Cardiac muscle cell (in vitro differentiated cells and primary cell): ENCODE measurements at regions not wholly inside any gene's neighbourhood (a gene's known extent, or its start where the extent isn't known, plus 50 kb on each side); places are given as distances from the start of the nearest gene placed in this dataset.

Experiments
- DNase-seq, 2 donors: peaks; one replicate each; pipeline versions ENCODE4 v3.0.0 to v3.0.0-alpha.2; 2010 to 2017; ENCODE audit warnings: low read depth in 1 of 2, low spot score in 1 of 2
- H3K27ac ChIP-seq: fragments of 200-600 bp; sonication (generic); 2 replicates; pipeline ENCODE4 v1.5.1; 2016
- H3K27me3 ChIP-seq: fragments of 200-600 bp; sonication (generic); 2 replicates; pipeline ENCODE4 v1.6.0; 2016; ENCODE audit warnings: control low read depth
- H3K36me3 ChIP-seq: fragments of 200-600 bp; sonication (generic); 2 replicates; pipeline ENCODE4 v1.5.1; 2016; ENCODE audit warnings: control low read depth
- H3K4me1 ChIP-seq: fragments of 200-600 bp; sonication (generic); 2 replicates; pipeline ENCODE4 v1.8.1; 2017; ENCODE audit warnings: low read depth, mild to moderate bottlenecking, mixed run types
- H3K4me3 ChIP-seq: fragments of 200-600 bp; sonication (generic); 2 replicates; pipeline ENCODE4 v1.5.1; 2016; ENCODE audit warnings: mild to moderate bottlenecking
- H3K9me3 ChIP-seq: fragments of 200-600 bp; sonication (generic); 2 replicates; pipeline ENCODE4 v1.5.1; 2017; ENCODE audit warnings: low read depth, mild to moderate bottlenecking, control low read depth
- CTCF ChIP-seq: IDR thresholded peaks from 2 replicates; pipeline ENCODE4 v1.5.1; 2012; ENCODE audit warnings: low read depth, mild to moderate bottlenecking, low read length

DNA sequence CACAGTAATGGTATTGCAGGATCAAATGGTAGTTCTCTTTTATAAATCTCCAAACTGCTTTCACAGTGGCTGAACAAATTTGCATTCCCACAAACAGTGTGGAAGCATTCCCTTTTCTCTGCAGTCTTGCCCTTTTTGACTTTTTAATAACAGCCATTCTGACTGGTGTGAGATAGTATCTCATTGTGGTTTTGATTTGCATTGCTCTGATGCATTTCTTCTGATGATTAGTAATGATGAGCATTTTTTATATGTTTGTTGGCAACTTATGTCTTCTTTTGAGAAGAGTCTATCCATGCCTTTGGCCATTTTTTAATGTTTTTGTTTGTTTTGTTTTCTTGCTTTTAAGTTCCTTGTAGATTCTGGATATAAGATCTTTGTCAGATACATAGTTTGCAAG lies 316.1 kb upstream of the TMCO5A start:
- no peak overlapping the region for H3K27ac ChIP-seq

GRCh38 chr15:37619358-37620042 lies 314.9 kb upstream of the TMCO5A start:
- no peaks in the 10 kb centered on the region for H3K9me3 ChIP-seq
- DNase-seq = no peak
- H3K27me3 ChIP-seq = no peaks in the 10 kb centered on the region
- no peak overlapping the region for H3K27ac ChIP-seq
- H3K4me1 ChIP-seq = peaks cover 5% of the 10 kb centered on the region
- no peaks in the 10 kb centered on the region for H3K36me3 ChIP-seq
- H3K4me3 ChIP-seq = no peak overlapping the region
- no peak for TF ChIP-seq CTCF

More for the DNA sequence above, 316.1 kb upstream of the TMCO5A start:
- Histone ChIP-seq H3K4me3 (no peak overlapping the region), H3K9me3 (no peaks in the 10 kb centered on the region), H3K27me3 (no peaks in the 10 kb centered on the region), H3K4me1 (no peaks in the 10 kb centered on the region), H3K36me3 (no peaks in the 10 kb centered on the region)
- DNase-seq = no peak
- no peak for TF ChIP-seq CTCF

GRCh38 chr15:37625576-37625975 lies 308.9 kb upstream of the TMCO5A start:
- Histone ChIP-seq H3K4me3 (no peak overlapping the region), H3K36me3 (no peaks in the 10 kb centered on the region), H3K27me3 (no peaks in the 10 kb centered on the region), H3K27ac (no peak overlapping the region), H3K4me1 (peaks cover 8% of the 10 kb centered on the region), H3K9me3 (no peaks in the 10 kb centered on the region)
- TF ChIP-seq CTCF = no peak
- no peak for DNase-seq

- Histone ChIP-seq H3K36me3 (no peaks in the 10 kb centered on the region), H3K27me3 (no peaks in the 10 kb centered on the region), H3K4me1 (peaks cover 8% of the 10 kb centered on the region), H3K27ac (no peak overlapping the region), H3K9me3 (no peaks in the 10 kb centered on the region), H3K4me3 (no peak overlapping the region)
- TF ChIP-seq CTCF = no peak
- no peak for DNase-seq
Measured at GRCh38 chr15:37628507-37628906, 305.9 kb upstream of the TMCO5A start.

DNA sequence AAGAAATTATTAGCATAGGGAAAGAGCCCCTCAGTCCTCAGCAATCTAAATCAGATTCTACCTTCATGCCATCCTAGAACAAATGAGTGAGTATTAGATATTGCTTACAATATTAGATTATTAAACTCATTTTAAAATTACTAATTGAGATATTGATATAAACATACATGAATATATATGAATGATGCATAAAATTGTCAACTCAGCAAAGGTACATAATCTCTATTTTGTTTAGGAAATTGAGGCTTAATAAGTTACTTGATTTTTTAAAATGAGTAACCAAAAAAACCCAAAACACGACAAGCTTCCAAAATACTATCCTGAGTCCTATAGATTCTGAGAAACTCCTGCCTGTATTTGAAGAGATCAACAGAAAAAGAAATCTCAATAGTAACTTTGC lies 297.7 kb upstream of the TMCO5A start:
- no peak for TF ChIP-seq CTCF
- Histone ChIP-seq H3K4me1 (no peaks in the 10 kb centered on the region), H3K4me3 (no peak overlapping the region), H3K27ac (no peak overlapping the region), H3K36me3 (no peaks in the 10 kb centered on the region), H3K27me3 (peaks cover 4% of the 10 kb centered on the region), H3K9me3 (no peaks in the 10 kb centered on the region)
- DNase-seq = no peak
